ENCODE measurements at regions not wholly inside any gene's neighbourhood (a gene's known extent, or its start where the extent isn't known, plus 50 kb on each side); places are given as distances from the start of the nearest gene placed in this dataset.

DNA sequence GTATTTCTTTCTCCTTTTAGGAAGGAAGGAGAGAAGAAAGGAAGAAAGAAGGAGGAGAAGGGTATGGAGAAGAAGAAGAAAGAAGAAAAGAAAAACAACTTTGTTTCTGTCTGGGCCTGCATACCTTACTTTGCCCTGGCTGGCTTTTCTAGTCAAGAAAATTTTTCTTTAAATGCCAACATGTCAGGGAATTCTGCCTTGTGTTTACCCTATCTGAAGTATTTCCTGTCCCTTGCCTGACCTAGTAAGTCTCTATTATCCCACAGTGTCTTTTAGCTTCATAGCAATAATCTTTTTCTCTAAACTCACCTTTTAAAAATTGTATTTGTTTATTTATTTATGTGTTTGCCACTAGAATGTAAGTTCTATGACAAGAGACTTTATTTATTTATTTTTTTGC, 1864.1 kb downstream of the EFNA5 start:
- H3K4me2 ChIP-seq (ENCODE audit: insufficient read depth, low read length) = no peak overlapping the region
- dilution Hi-C loops (cut with MboI; ENCODE audit: extremely low pct_ligation_motif_present, low sequenced_read_pairs) = no loop called here
- H3K9ac ChIP-seq (replicated peaks; ENCODE audit: extremely low read depth, insufficient read depth, low read length) = no peak overlapping the region
- no peaks in the 10 kb centered on the region for H3K9me3 ChIP-seq (replicated peaks; ENCODE audit: control insufficient read depth, insufficient read depth, low read length)
- FAIRE-seq (peak; percentile 47), DNase-seq (ENCODE audit: low read depth, low spot score) (peak; percentile 52)
- H4K20me1 ChIP-seq (replicated peaks; ENCODE audit: control insufficient read depth, extremely low read depth, insufficient read depth, low read length) = no peaks in the 10 kb centered on the region
- H3K4me3 ChIP-seq (replicated peaks in 1 of 3; ENCODE audit: insufficient read depth in 1 of 3, low read depth in 1 of 3, low read length in 3 of 3) = no peak overlapping the region
- BruUV-seq (replicated peaks) = no TSS peak
- ChIA-PET CTCF (no interaction called here), POLR2A (no interaction called here)
- H3K4me1 ChIP-seq (ENCODE audit: control insufficient read depth, extremely low read depth, insufficient read depth, low read length) = no peaks in the 10 kb centered on the region
- H3K79me2 ChIP-seq (ENCODE audit: control insufficient read depth, insufficient read depth, low read length) = no peaks in the 10 kb centered on the region
- intact Hi-C loops (cut with micrococcal nuclease) = no loop called here
- TF ChIP-seq, protein P1, sequence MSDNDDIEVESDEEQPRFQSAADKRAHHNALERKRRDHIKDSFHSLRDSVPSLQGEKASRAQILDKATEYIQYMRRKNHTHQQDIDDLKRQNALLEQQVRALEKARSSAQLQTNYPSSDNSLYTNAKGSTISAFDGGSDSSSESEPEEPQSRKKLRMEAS (IDR thresholded peaks at IDR 0.05; ENCODE audit: insufficient read depth, insufficient read length) = no peak
- TF ChIP-seq EZH2 (IDR thresholded peaks at IDR 0.05; ENCODE audit: borderline replicate concordance, low read depth, low read length, severe bottlenecking) (no peak), GATA2 (IDR thresholded peaks at IDR 0.05; ENCODE audit: insufficient read depth, insufficient read length, low read depth, low read length) (no peak), POLR2A (IDR thresholded peaks at IDR 0.05; ENCODE audit: low read depth, low read length) (no peak)
- H2AFZ ChIP-seq (ENCODE audit: low read depth, low read length) = no peak overlapping the region
- H3K27me3 ChIP-seq (ENCODE audit: control insufficient read depth in 2 of 2, insufficient read depth in 2 of 2, low read length in 2 of 2) = no peaks in the 10 kb centered on the region
- H3K36me3 ChIP-seq (ENCODE audit: control insufficient read depth in 2 of 2, extremely low read depth in 1 of 2, insufficient read depth in 2 of 2, low read length in 2 of 2) = no peaks in the 10 kb centered on the region
- H3K9me1 ChIP-seq (replicated peaks; ENCODE audit: control insufficient read depth, extremely low read depth, insufficient read depth, low read length) = no peaks in the 10 kb centered on the region
- no peak overlapping the region for H3K27ac ChIP-seq (ENCODE audit: insufficient read depth, low read depth, low read length)

- no peaks in the 10 kb centered on the region for H3K9me1 ChIP-seq (replicated peaks; ENCODE audit: control insufficient read depth, extremely low read depth, insufficient read depth, low read length)
- no peak overlapping the region for H3K9ac ChIP-seq (replicated peaks; ENCODE audit: extremely low read depth, insufficient read depth, low read length)
- H2AFZ ChIP-seq (ENCODE audit: low read depth, low read length) = no peak overlapping the region
- CTCF ChIA-PET = no interaction called here
- no peaks in the 10 kb centered on the region for H4K20me1 ChIP-seq (replicated peaks; ENCODE audit: control insufficient read depth, extremely low read depth, insufficient read depth, low read length)
- no peak overlapping the region for H3K27ac ChIP-seq (ENCODE audit: insufficient read depth, low read depth, low read length)
- TF ChIP-seq FOS (IDR thresholded peaks at IDR 0.05; ENCODE audit: borderline replicate concordance, insufficient read depth, low read length) = no peak
- no peak for TF ChIP-seq POLR2AphosphoS5 (IDR thresholded peaks at IDR 0.05; ENCODE audit: insufficient read depth, low read depth, low read length)
- no peak for TF ChIP-seq EZH2 (IDR thresholded peaks at IDR 0.05; ENCODE audit: borderline replicate concordance, low read depth, low read length, severe bottlenecking)
- no peak for TF ChIP-seq MYC (IDR thresholded peaks at IDR 0.05; ENCODE audit: low read depth, low read length)
- TF ChIP-seq, protein P2, sequence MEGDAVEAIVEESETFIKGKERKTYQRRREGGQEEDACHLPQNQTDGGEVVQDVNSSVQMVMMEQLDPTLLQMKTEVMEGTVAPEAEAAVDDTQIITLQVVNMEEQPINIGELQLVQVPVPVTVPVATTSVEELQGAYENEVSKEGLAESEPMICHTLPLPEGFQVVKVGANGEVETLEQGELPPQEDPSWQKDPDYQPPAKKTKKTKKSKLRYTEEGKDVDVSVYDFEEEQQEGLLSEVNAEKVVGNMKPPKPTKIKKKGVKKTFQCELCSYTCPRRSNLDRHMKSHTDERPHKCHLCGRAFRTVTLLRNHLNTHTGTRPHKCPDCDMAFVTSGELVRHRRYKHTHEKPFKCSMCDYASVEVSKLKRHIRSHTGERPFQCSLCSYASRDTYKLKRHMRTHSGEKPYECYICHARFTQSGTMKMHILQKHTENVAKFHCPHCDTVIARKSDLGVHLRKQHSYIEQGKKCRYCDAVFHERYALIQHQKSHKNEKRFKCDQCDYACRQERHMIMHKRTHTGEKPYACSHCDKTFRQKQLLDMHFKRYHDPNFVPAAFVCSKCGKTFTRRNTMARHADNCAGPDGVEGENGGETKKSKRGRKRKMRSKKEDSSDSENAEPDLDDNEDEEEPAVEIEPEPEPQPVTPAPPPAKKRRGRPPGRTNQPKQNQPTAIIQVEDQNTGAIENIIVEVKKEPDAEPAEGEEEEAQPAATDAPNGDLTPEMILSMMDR (IDR thresholded peaks at IDR 0.05; ENCODE audit: extremely low read depth in 1 of 2, insufficient read depth in 1 of 2, low read depth in 1 of 2, low read length in 2 of 2) = no peak
- TF ChIP-seq JUN (IDR thresholded peaks at IDR 0.05; ENCODE audit: borderline replicate concordance, insufficient read depth, insufficient read length, low read depth) = no peak
- no peak for TF ChIP-seq POLR2A (IDR thresholded peaks at IDR 0.05; ENCODE audit: low read depth, low read length)
- TF ChIP-seq, protein P1 (IDR thresholded peaks at IDR 0.05; ENCODE audit: insufficient read depth, insufficient read length) = no peak
- TF ChIP-seq GATA2 (IDR thresholded peaks at IDR 0.05; ENCODE audit: insufficient read depth, insufficient read length, low read depth, low read length) = no peak
- dilution Hi-C loops (cut with MboI; ENCODE audit: extremely low pct_ligation_motif_present, low sequenced_read_pairs) = no loop called here
- FAIRE-seq (no peak), DNase-seq (ENCODE audit: low read depth, low spot score) (no peak)
- no peaks in the 10 kb centered on the region for H3K9me3 ChIP-seq (replicated peaks; ENCODE audit: control insufficient read depth, insufficient read depth, low read length)
- POLR2A ChIA-PET = no interaction called here
- H3K36me3 ChIP-seq (ENCODE audit: control insufficient read depth in 2 of 2, extremely low read depth in 1 of 2, insufficient read depth in 2 of 2, low read length in 2 of 2) = no peaks in the 10 kb centered on the region
- no peak overlapping the region for H3K4me2 ChIP-seq (ENCODE audit: insufficient read depth, low read length)
- no peaks in the 10 kb centered on the region for H3K4me1 ChIP-seq (ENCODE audit: control insufficient read depth, extremely low read depth, insufficient read depth, low read length)
- no peaks in the 10 kb centered on the region for H3K27me3 ChIP-seq (ENCODE audit: control insufficient read depth in 2 of 2, insufficient read depth in 2 of 2, low read length in 2 of 2)
- BruUV-seq (replicated peaks) = no TSS peak
- no peak overlapping the region for H3K4me3 ChIP-seq (replicated peaks in 1 of 3; ENCODE audit: insufficient read depth in 1 of 3, low read depth in 1 of 3, low read length in 3 of 3)
- intact Hi-C loops (cut with micrococcal nuclease) = no loop called here
- H3K79me2 ChIP-seq (ENCODE audit: control insufficient read depth, insufficient read depth, low read length) = no peaks in the 10 kb centered on the region
These were observed 1867.3 kb downstream of the EFNA5 start for GRCh38 chr5:105803431-105803830.

Measured in endothelial cell of umbilical vein (primary cell).